Neural crest cell (in vitro differentiated cells): ENCODE measurements at regions not wholly inside any gene's neighbourhood (a gene's known extent, or its start where the extent isn't known, plus 50 kb on each side); places are given as distances from the start of the nearest gene placed in this dataset.

Experiments
- DNase-seq: peaks from one replicate; pipeline ENCODE4 v3.0.0; 2021; ENCODE audit warnings: low read depth, mixed read lengths, low spot score
- H3K27ac Mint-ChIP-seq: one replicate; pipeline ENCODE4 v1.8.0; 2021; ENCODE audit warnings: mild to moderate bottlenecking, mixed read lengths; ENCODE audit not compliant: unreplicated experiment
- H3K27me3 Mint-ChIP-seq: 2 replicates; pipeline ENCODE4 v1.8.0; 2021; ENCODE audit warnings: low read depth, mild to moderate bottlenecking, mixed read lengths
- H3K36me3 Mint-ChIP-seq: 2 replicates; pipeline ENCODE4 v1.8.0; 2021; ENCODE audit warnings: low read depth, mild to moderate bottlenecking, mixed read lengths
- H3K4me1 Mint-ChIP-seq: 2 replicates; pipeline ENCODE4 v1.8.0; 2021; ENCODE audit warnings: mixed read lengths
- H3K4me3 Mint-ChIP-seq: one replicate; pipeline ENCODE4 v1.8.0; 2021; ENCODE audit warnings: mild to moderate bottlenecking, mixed read lengths
- H3K9me3 Mint-ChIP-seq: 2 replicates; pipeline ENCODE4 v1.8.0; 2021; ENCODE audit warnings: mixed read lengths
- TF ChIP-seq, protein P1 (sequence below): fragments of 200-600 bp; sonication (generic); conservative IDR thresholded peaks from 2 replicates; pipeline ENCODE4 v1.5.0; 2021; ENCODE audit warnings: antibody characterized with exemption, mild to moderate bottlenecking

DNA sequence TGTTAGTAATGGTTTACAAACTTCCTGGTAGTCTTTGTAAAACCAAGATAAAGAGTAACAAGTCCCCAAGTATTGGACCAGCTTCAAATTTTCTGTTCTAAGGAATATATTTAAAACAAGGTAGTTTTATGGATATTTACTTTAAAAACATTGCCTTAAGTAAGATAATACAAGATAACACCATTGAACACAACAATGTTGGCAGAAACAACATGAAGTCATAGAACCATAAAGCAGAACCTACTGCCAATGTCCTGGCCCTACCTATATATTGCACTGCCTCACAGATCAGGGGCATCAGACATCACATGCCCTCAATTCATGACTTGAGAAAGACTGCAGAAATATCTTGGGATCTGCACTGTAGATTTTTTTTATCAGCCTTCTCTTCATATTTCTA is 1176.2 kb downstream of the PCDH7 start:
- Mint-ChIP-seq H3K4me3 (no peak overlapping the region), H3K9me3 (peaks cover 6% of the 10 kb centered on the region), H3K36me3 (no peaks in the 10 kb centered on the region), H3K27me3 (no peaks in the 10 kb centered on the region), H3K4me1 (no peaks in the 10 kb centered on the region), H3K27ac (no peak overlapping the region)
- TF ChIP-seq, protein P1, sequence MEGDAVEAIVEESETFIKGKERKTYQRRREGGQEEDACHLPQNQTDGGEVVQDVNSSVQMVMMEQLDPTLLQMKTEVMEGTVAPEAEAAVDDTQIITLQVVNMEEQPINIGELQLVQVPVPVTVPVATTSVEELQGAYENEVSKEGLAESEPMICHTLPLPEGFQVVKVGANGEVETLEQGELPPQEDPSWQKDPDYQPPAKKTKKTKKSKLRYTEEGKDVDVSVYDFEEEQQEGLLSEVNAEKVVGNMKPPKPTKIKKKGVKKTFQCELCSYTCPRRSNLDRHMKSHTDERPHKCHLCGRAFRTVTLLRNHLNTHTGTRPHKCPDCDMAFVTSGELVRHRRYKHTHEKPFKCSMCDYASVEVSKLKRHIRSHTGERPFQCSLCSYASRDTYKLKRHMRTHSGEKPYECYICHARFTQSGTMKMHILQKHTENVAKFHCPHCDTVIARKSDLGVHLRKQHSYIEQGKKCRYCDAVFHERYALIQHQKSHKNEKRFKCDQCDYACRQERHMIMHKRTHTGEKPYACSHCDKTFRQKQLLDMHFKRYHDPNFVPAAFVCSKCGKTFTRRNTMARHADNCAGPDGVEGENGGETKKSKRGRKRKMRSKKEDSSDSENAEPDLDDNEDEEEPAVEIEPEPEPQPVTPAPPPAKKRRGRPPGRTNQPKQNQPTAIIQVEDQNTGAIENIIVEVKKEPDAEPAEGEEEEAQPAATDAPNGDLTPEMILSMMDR: no peak
- DNase-seq: no peak

DNA sequence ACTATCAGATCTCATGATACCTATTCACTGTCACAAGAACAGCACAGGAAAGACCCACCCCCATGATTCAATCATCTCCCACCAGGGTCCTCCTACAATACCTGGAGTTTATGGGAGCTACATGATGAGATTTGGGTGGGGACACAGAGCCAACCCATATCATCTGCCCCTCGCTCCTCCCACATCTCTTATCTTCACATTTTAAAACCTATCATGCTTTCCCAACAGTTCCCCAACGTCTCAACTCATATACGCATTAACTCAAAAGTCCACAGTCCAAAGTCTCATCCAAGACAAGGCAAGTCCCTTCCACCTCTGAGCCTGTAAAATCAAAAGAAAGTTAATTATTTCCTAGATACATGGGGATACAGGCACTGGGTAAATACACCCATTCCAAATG is 1185.2 kb downstream of the PCDH7 start:
- no peaks in the 10 kb centered on the region for H3K27me3 Mint-ChIP-seq
- DNase-seq: no peak
- H3K27ac Mint-ChIP-seq: no peak overlapping the region
- TF ChIP-seq, protein P1: no peak
- peaks cover 6% of the 10 kb centered on the region for H3K9me3 Mint-ChIP-seq
- H3K4me1 Mint-ChIP-seq: no peaks in the 10 kb centered on the region
- H3K36me3 Mint-ChIP-seq: no peaks in the 10 kb centered on the region
- H3K4me3 Mint-ChIP-seq: no peak overlapping the region

DNA sequence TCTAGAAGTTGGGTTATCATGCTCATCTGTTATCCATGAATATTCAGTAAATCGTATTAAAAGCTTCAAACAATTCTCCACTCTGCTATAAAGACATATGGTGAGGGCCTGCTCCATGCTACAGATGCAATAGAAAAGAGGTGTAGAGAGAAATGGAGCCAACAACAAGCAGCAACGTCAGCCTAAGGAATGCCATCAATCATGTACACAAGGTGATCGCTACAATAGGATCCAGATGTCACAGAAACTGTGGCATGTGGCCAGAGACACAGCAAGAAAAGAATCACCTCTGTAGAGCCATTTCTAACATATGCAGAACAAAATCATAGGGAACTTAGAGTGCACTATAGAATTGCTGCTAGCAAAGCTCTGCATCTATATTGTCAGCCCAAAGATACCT is 1188.1 kb downstream of the PCDH7 start:
- DNase-seq: no peak
- Mint-ChIP-seq H3K27me3 (no peaks in the 10 kb centered on the region), H3K36me3 (no peaks in the 10 kb centered on the region), H3K4me3 (no peak overlapping the region), H3K27ac (no peak overlapping the region), H3K4me1 (no peaks in the 10 kb centered on the region), H3K9me3 (peaks cover 6% of the 10 kb centered on the region)
- TF ChIP-seq, protein P1: no peak

DNA sequence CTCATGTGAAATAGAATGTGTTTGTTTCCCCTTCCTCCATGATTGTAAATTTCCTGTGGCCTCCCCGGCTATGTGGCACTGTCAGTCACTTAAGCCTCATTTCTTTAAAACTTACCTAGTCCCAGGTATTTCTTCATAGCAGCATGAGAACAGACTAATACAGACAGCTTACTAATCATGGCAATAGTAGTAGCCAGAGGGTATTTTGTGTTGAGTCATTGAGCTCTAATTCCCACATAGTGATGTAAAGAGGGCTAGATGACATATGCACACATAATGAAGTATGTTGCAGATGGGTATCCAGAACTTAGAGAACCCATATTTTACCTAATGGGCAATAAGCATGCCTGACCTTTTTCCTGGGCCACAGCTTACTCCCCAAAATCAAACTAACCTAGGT is 1197.2 kb downstream of the PCDH7 start:
- peaks cover 10% of the 10 kb centered on the region for H3K9me3 Mint-ChIP-seq
- TF ChIP-seq, protein P1: no peak
- H3K36me3 Mint-ChIP-seq: no peaks in the 10 kb centered on the region
- H3K27ac Mint-ChIP-seq: no peak overlapping the region
- no peaks in the 10 kb centered on the region for H3K4me1 Mint-ChIP-seq
- no peaks in the 10 kb centered on the region for H3K27me3 Mint-ChIP-seq
- DNase-seq: no peak
- H3K4me3 Mint-ChIP-seq: no peak overlapping the region

DNA sequence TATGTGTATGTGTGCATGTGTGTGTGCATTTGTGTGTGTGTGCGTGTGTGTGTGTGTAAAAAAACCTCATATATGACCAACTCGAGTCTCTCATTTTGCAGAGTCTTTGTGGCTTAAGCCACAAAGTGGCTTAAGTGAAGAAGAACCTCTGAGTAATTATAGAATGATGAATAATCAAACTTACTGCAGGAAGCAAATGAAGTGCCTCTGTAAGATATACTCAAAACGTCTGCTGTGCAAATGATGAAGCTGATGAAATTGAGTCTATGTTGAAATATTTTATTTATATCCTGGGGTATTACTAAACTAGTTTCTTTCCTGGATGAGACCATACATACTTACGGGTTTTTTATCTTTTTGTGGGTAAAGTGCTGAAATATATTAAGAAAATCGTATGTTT is 1198.7 kb downstream of the PCDH7 start:
- Mint-ChIP-seq H3K27me3 (no peaks in the 10 kb centered on the region), H3K36me3 (no peaks in the 10 kb centered on the region), H3K9me3 (peaks cover 12% of the 10 kb centered on the region), H3K27ac (no peak overlapping the region), H3K4me1 (no peaks in the 10 kb centered on the region), H3K4me3 (no peak overlapping the region)
- TF ChIP-seq, protein P1: no peak
- DNase-seq: no peak

DNA sequence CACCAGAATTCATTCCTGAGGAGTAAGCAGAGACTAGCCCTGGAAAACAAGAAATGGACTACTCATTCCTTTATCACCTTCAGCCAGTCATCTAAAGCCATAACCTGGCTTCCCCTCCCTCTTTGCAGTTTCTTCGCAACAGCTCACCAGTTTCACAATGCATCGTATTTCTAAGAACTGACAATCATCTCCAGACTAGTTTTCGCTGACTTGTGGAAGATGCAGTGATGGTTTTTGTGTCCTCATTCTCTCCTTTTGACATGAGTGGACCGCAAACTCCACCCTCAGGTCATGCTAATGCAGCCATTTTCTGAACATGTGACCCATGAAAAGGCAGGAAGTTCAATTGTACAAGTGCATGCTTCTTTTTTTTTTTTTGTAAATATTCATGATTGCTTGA is 1203.5 kb downstream of the PCDH7 start:
- peaks cover 7% of the 10 kb centered on the region for H3K9me3 Mint-ChIP-seq
- H3K27me3 Mint-ChIP-seq: no peaks in the 10 kb centered on the region
- H3K4me1 Mint-ChIP-seq: no peaks in the 10 kb centered on the region
- DNase-seq: no peak
- TF ChIP-seq, protein P1: no peak
- H3K27ac Mint-ChIP-seq: no peak overlapping the region
- no peak overlapping the region for H3K4me3 Mint-ChIP-seq
- H3K36me3 Mint-ChIP-seq: no peaks in the 10 kb centered on the region
